HepG2 (cell line): ENCODE measurements at regions not wholly inside any gene's neighbourhood (a gene's known extent, or its start where the extent isn't known, plus 50 kb on each side); places are given as distances from the start of the nearest gene placed in this dataset.

Source experiments
- CAMTA2 ChIP-seq: sonication (generic); formaldehyde crosslinking; IDR thresholded peaks from 2 replicates; pipeline ENCODE4 v1.4.0; 2020; ENCODE audit warnings: mild to moderate bottlenecking, missing genetic modification reagents, borderline replicate concordance
- CENPBD1 ChIP-seq: sonication (generic); formaldehyde crosslinking; IDR thresholded peaks from 2 replicates; pipeline ENCODE4 v1.8.0; 2022; ENCODE audit warnings: missing genetic modification reagents, low read depth, mild to moderate bottlenecking, borderline replicate concordance
- MIER2 ChIP-seq: IDR thresholded peaks from 2 replicates; pipeline ENCODE4 v1.6.1; 2016; ENCODE audit warnings: missing biosample characterization, missing genetic modification reagents
- RAD51 ChIP-seq: fragments of 450-650 bp; IDR thresholded peaks from 2 replicates; pipeline ENCODE4 v1.6.1; 2016; ENCODE audit warnings: borderline replicate concordance
- RBM39 ChIP-seq: fragments of 200-400 bp; formaldehyde crosslinking; IDR thresholded peaks from one replicate; pipeline ENCODE4 v1.6.1; 2018; ENCODE audit warnings: antibody characterized with exemption, mild to moderate bottlenecking, low read depth, low read length; ENCODE audit not compliant: poor library complexity, severe bottlenecking
- USF2 ChIP-seq, 2 experiments: sonication (generic) in 1 of 2; formaldehyde crosslinking in 1 of 2; IDR thresholded peaks; 2 replicates each; pipeline versions ENCODE4 v1.5.1 to v1.6.1; 2011 to 2020; ENCODE audit warnings: borderline replicate concordance in 1 of 2, low read depth in 1 of 2, low read length in 1 of 2, mild to moderate bottlenecking in 1 of 2, missing genetic modification reagents in 1 of 2, moderate library complexity in 1 of 2
- ZBTB10 ChIP-seq: sonication (generic); formaldehyde crosslinking; IDR thresholded peaks from 2 replicates; pipeline ENCODE4 v1.4.0; 2020; ENCODE audit warnings: missing genetic modification reagents, borderline replicate concordance
- ZBTB44 ChIP-seq: sonication (generic); formaldehyde crosslinking; IDR thresholded peaks from 2 replicates; pipeline ENCODE4 v1.4.0; 2020; ENCODE audit warnings: missing genetic modification reagents
- ZNF292 ChIP-seq: sonication (generic); formaldehyde crosslinking; IDR thresholded peaks from 2 replicates; pipeline ENCODE4 v1.8.1; 2022; ENCODE audit warnings: mild to moderate bottlenecking, low read depth, missing genetic modification reagents, borderline replicate concordance
- ZNF567 ChIP-seq: sonication (generic); formaldehyde crosslinking; IDR thresholded peaks from 2 replicates; pipeline ENCODE4 v1.8.1; 2023; ENCODE audit warnings: mild to moderate bottlenecking, missing genetic modification reagents, borderline replicate concordance
- ZNF687 ChIP-seq: sonication (generic); formaldehyde crosslinking; IDR thresholded peaks from 2 replicates; pipeline ENCODE4 v1.5.1; 2020; ENCODE audit warnings: mild to moderate bottlenecking, missing genetic modification reagents, moderate library complexity

GRCh38 chr5:175797521-175798038 lies 73.8 kb upstream of the CPLX2 start (continued):
- TF ChIP-seq ZBTB10 (CRISPR knock-in tag) (no peak), CAMTA2 (CRISPR knock-in tag) (no peak), ZNF567 (no peak), RAD51 (peak; percentile 90), RBM39 (no peak), ZNF292 (CRISPR knock-in tag) (no peak), MIER2 (CRISPR knock-in tag) (peak; percentile 63; the same call in 1 of the 2 replicates), CENPBD1 (no peak), ZNF687 (CRISPR knock-in tag) (no peak), ZBTB44 (CRISPR knock-in tag) (no peak), USF2 (IDR thresholded peaks at IDR 0.05; ENCODE audit: low read depth, low read length) (peak; percentile 82), USF2 (CRISPR knock-in tag; IDR thresholded peaks at IDR 0.05; ENCODE audit: borderline replicate concordance) (peak; percentile 64; the same call in 1 of the 2 replicates)
